WERI-Rb-1 (cell line): ENCODE measurements at regions not wholly inside any gene's neighbourhood (a gene's known extent, or its start where the extent isn't known, plus 50 kb on each side); places are given as distances from the start of the nearest gene placed in this dataset.

Experiments used
- DNase-seq: peaks from one replicate; pipeline ENCODE4 v3.0.0-alpha.2; 2020
- H3K27ac ChIP-seq: fragments of 250-450 bp; sonication (Bioruptor Pico); 2 replicates; pipeline ENCODE4 v1.5.1; 2020; ENCODE audit warnings: mild to moderate bottlenecking, moderate library complexity
- H3K27me3 ChIP-seq: fragments of 250-450 bp; sonication (Bioruptor Pico); 2 replicates; pipeline ENCODE4 v1.5.1; 2021; ENCODE audit warnings: mild to moderate bottlenecking, low read depth, moderate library complexity; ENCODE audit not compliant: insufficient read depth, severe bottlenecking
- H3K36me3 ChIP-seq: fragments of 250-450 bp; sonication (Bioruptor Pico); 2 replicates; pipeline ENCODE4 v1.5.1; 2020; ENCODE audit warnings: mild to moderate bottlenecking, moderate library complexity
- H3K4me3 ChIP-seq: 2 replicates; pipeline ENCODE4 v1.5.1; 2011; ENCODE audit warnings: low read depth, mild to moderate bottlenecking, control low read depth, low read length
- H3K9me3 ChIP-seq: fragments of 250-450 bp; sonication (Bioruptor Pico); 2 replicates; pipeline ENCODE4 v1.5.1; 2021; ENCODE audit warnings: mild to moderate bottlenecking, moderate library complexity; ENCODE audit not compliant: severe bottlenecking
- TF ChIP-seq, protein P1 (sequence below): IDR thresholded peaks from 2 replicates; pipeline ENCODE4 v1.5.1; 2011; ENCODE audit warnings: low read depth, mild to moderate bottlenecking, control low read depth, inconsistent platforms, low read length

- no peaks in the 10 kb centered on the region for H3K36me3 ChIP-seq
- TF ChIP-seq, protein P1, sequence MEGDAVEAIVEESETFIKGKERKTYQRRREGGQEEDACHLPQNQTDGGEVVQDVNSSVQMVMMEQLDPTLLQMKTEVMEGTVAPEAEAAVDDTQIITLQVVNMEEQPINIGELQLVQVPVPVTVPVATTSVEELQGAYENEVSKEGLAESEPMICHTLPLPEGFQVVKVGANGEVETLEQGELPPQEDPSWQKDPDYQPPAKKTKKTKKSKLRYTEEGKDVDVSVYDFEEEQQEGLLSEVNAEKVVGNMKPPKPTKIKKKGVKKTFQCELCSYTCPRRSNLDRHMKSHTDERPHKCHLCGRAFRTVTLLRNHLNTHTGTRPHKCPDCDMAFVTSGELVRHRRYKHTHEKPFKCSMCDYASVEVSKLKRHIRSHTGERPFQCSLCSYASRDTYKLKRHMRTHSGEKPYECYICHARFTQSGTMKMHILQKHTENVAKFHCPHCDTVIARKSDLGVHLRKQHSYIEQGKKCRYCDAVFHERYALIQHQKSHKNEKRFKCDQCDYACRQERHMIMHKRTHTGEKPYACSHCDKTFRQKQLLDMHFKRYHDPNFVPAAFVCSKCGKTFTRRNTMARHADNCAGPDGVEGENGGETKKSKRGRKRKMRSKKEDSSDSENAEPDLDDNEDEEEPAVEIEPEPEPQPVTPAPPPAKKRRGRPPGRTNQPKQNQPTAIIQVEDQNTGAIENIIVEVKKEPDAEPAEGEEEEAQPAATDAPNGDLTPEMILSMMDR = no peak
- H3K27ac ChIP-seq = no peak overlapping the region
- H3K27me3 ChIP-seq = no peaks in the 10 kb centered on the region
- DNase-seq = no peak
- H3K9me3 ChIP-seq = no peaks in the 10 kb centered on the region
- H3K4me3 ChIP-seq = no peak overlapping the region
Measured at GRCh38 chr11:24145411-24145810, 351.4 kb upstream of the LUZP2 start.

DNA sequence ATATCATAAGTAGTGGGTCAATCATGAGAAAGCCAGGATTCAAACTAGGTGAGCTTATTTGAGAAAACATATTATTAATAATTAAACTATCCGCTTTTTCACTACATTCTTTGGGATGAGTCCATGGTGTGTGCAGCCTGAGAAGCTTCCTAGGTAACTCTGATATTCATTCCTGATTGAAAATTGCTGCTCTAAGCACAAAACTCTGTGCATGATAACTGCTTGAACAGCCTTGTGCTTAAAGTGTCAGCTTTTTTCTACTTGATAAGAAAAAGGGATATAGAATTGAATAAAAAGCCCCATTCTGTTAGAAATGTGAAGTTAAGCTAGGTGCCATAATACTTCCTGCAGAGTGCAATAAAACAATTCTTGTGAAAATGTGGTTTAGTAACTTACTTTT, 343.5 kb upstream of the LUZP2 start:
- Histone ChIP-seq H3K4me3 (no peak overlapping the region), H3K27ac (no peak overlapping the region), H3K27me3 (no peaks in the 10 kb centered on the region), H3K9me3 (no peaks in the 10 kb centered on the region), H3K36me3 (no peaks in the 10 kb centered on the region)
- DNase-seq = no peak
- TF ChIP-seq, protein P1 = no peak

- DNase-seq = peak; percentile 15
- H3K36me3 ChIP-seq = no peaks in the 10 kb centered on the region
- TF ChIP-seq, protein P1 = peak; percentile 31
- H3K27ac ChIP-seq = no peak overlapping the region
- no peak overlapping the region for H3K4me3 ChIP-seq
- H3K9me3 ChIP-seq = no peaks in the 10 kb centered on the region
- H3K27me3 ChIP-seq = no peaks in the 10 kb centered on the region
Measured at GRCh38 chr11:24155792-24156191, 341.1 kb upstream of the LUZP2 start.

DNA sequence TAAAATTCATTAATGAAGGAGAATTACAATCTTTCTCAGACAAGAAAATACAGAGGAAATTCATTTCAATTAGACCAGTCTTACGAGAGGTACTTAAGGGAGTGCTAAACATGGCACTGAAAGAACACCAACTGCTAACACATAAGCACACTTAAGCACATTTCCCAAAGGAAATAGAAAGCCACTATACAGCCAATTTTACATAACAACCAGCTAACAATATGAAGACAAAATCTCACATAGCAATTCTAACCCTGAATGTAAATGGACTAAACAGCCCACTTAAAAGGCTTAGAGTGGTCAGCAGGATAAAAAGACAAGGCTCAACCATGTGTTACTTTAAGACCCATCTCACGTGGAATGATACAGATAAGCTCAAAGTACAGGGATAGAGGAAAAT, 339.5 kb upstream of the LUZP2 start:
- Histone ChIP-seq H3K36me3 (no peaks in the 10 kb centered on the region), H3K9me3 (no peaks in the 10 kb centered on the region), H3K27ac (no peak overlapping the region), H3K27me3 (no peaks in the 10 kb centered on the region), H3K4me3 (no peak overlapping the region)
- DNase-seq = no peak
- TF ChIP-seq, protein P1 = no peak

DNA sequence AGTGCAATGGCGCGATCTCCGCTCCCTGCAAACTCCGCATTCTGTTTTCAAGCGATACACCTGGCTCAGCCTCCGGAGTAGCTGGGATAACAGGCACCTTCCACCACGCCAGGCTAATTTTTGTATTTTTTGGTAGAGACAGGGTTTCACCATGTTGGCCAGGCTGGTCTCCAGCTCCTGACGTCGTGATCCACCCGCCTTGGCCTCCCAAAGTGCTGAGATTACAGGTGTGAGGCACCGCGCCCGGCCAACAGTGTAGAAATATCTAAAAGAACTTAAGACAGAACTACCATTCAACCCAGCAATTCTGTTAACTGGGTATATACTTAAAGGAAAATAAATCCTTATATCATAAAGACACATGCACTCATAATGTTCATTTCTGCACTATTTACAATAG, 335.3 kb upstream of the LUZP2 start:
- TF ChIP-seq, protein P1 = no peak
- no peaks in the 10 kb centered on the region for H3K36me3 ChIP-seq
- H3K27me3 ChIP-seq = no peaks in the 10 kb centered on the region
- no peak overlapping the region for H3K27ac ChIP-seq
- no peak for DNase-seq
- no peak overlapping the region for H3K4me3 ChIP-seq
- no peaks in the 10 kb centered on the region for H3K9me3 ChIP-seq

- Histone ChIP-seq H3K9me3 (no peaks in the 10 kb centered on the region), H3K4me3 (no peak overlapping the region), H3K36me3 (no peaks in the 10 kb centered on the region), H3K27me3 (no peaks in the 10 kb centered on the region), H3K27ac (no peak overlapping the region)
- TF ChIP-seq, protein P1 = no peak
- no peak for DNase-seq
Measured at GRCh38 chr11:24163146-24163545, 333.7 kb upstream of the LUZP2 start.
